ENCODE measurements at regions not wholly inside any gene's neighbourhood (a gene's known extent, or its start where the extent isn't known, plus 50 kb on each side); places are given as distances from the start of the nearest gene placed in this dataset.

DNA sequence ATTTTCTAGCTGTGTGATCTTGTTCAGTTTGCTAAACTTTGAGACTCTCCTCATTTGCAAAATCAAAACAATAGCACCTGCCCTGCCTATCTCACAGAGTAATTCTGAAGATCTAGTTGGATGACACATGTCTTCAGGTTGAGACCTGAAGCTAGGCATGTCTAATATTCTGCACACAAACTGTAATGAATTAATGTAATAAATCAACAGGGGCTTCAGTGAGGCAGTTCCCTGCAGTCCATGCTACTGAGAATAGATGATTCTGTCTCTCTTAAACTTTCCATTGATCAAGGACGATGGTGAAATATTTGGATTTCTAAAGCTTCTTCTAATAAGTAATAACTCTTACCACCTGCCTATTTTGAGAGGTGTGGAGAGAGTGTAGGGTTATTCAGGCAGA, 268.1 kb upstream of the TMTC4 start:
- no CpG with 5 or more reads among the region's 1 CpG for WGBS, 2 experiments (ENCODE audit: extremely low coverage in 2 of 2, insufficient read length in 1 of 2)
- ChIA-PET POLR2A (ENCODE audit: unreplicated experiment) (no interaction called here), CTCF (no interaction called here)
- Histone ChIP-seq H3K4me2 (ENCODE audit: low read depth, low read length) (no peak overlapping the region), H4K8ac (ENCODE audit: low read depth in 2 of 2, low read length in 2 of 2) (no peak overlapping the region), H4K20me1 (ENCODE audit: insufficient read depth, low read length) (no peaks in the 10 kb centered on the region), H3K14ac (replicated peaks; ENCODE audit: low read depth, low read length) (no peak overlapping the region), H3K4me3 (ENCODE audit: insufficient read depth, low read depth, low read length) (no peak overlapping the region), H2BK15ac (ENCODE audit: low read depth, low read length) (no peak overlapping the region), H3K27ac (ENCODE audit: insufficient read depth, low read length) (no peak overlapping the region), H3K9ac (ENCODE audit: low read depth, low read length) (no peak overlapping the region), H2BK120ac (ENCODE audit: low read depth, low read length) (no peak overlapping the region), H2AK5ac (ENCODE audit: low read depth, low read length) (no peak overlapping the region), H4K91ac (ENCODE audit: insufficient read depth, low read depth, low read length) (no peak overlapping the region), H3K27me3 (ENCODE audit: control insufficient read depth, insufficient read depth, low read length) (no peaks in the 10 kb centered on the region), H2AFZ (replicated peaks; ENCODE audit: low read length, poor library complexity) (no peak overlapping the region), H2BK5ac (ENCODE audit: low read depth, low read length, poor library complexity, severe bottlenecking) (no peak overlapping the region), H2AK9ac (replicated peaks; ENCODE audit: low read depth, low read length, poor library complexity) (no peak overlapping the region), H2BK20ac (ENCODE audit: low read depth, low read length) (no peak overlapping the region), H3K23ac (ENCODE audit: low read depth, low read length) (no peak overlapping the region), H3K4me1 (ENCODE audit: control insufficient read depth, insufficient read depth, low read length) (no peaks in the 10 kb centered on the region), H3K4ac (ENCODE audit: low read depth, low read length) (no peak overlapping the region), H3K36me3 (ENCODE audit: control insufficient read depth, insufficient read depth, low read length) (no peaks in the 10 kb centered on the region), H3K9me1 (ENCODE audit: insufficient read depth, low read length) (no peaks in the 10 kb centered on the region), H4K5ac (ENCODE audit: low read depth, low read length) (no peak overlapping the region), H3K9me3 (ENCODE audit: control insufficient read depth, insufficient read depth, low read length) (peaks cover 2% of the 10 kb centered on the region; the same call in 1 of the 2 replicates), H3K79me1 (ENCODE audit: low read depth in 1 of 2, low read length in 2 of 2) (no peaks in the 10 kb centered on the region), H3K18ac (ENCODE audit: low read depth, low read length) (no peak overlapping the region), H3K56ac (ENCODE audit: extremely low read depth, insufficient read depth, low read length) (no peak overlapping the region)
- TF ChIP-seq MXI1 (IDR thresholded peaks at IDR 0.05; ENCODE audit: borderline replicate concordance, low read depth, low read length) (no peak), BHLHE40 (IDR thresholded peaks at IDR 0.05; ENCODE audit: low read depth, low read length) (no peak), MAFK (IDR thresholded peaks at IDR 0.05; ENCODE audit: low read depth, low read length) (no peak), SMC3 (IDR thresholded peaks at IDR 0.05; ENCODE audit: low read depth, low read length) (no peak), CTCF (conservative IDR thresholded peaks at IDR 0.05; ENCODE audit: low read depth, low read length) (no peak), CEBPB (IDR thresholded peaks at IDR 0.05; ENCODE audit: low read depth, low read length) (no peak), RAD21 (IDR thresholded peaks at IDR 0.05; ENCODE audit: low read length) (no peak), MAZ (IDR thresholded peaks at IDR 0.05; ENCODE audit: borderline replicate concordance, low read depth, low read length) (no peak), RCOR1 (IDR thresholded peaks at IDR 0.05; ENCODE audit: insufficient replicate concordance, low read length) (no peak), NFE2L2 (IDR thresholded peaks at IDR 0.05; ENCODE audit: low read depth, low read length) (no peak)
- DNase-seq (no peak), ATAC-seq (ENCODE audit: low read depth) (no peak)
- in situ Hi-C loops (cut with MboI; ENCODE audit: low sequenced_read_pairs) = no loop called here
- dilution Hi-C loops (cut with HindIII; ENCODE audit: low sequenced_read_pairs, unreplicated experiment) = no loop called here
- intact Hi-C loops (cut with micrococcal nuclease) = no loop called here
- BruUV-seq (replicated peaks) = no TSS peak
